ENCODE measurements at regions not wholly inside any gene's neighbourhood (a gene's known extent, or its start where the extent isn't known, plus 50 kb on each side); places are given as distances from the start of the nearest gene placed in this dataset.

GRCh38 chr11:95487938-95488337 is 256.9 kb upstream of the SESN3 start:
- CTCF ChIA-PET, result no interaction called here

GRCh38 chr11:95487391-95487790 is 256.4 kb upstream of the SESN3 start:
- Mint-ChIP-seq H3K27ac (no peak overlapping the region), H3K4me3 (no peak overlapping the region), H3K4me1 (ENCODE audit: low read depth) (no peaks in the 10 kb centered on the region), H3K27me3 (no peaks in the 10 kb centered on the region), H3K36me3 (ENCODE audit: low read depth) (no peaks in the 10 kb centered on the region), H3K9me3 (peaks cover 5% of the 10 kb centered on the region)
- ATAC-seq (ENCODE audit: poor library complexity) (no peak), DNase-seq (no peak)
- intact Hi-C loops (cut with DNase I, micrococcal nuclease), result no loop called here
- Histone ChIP-seq H3K27me3 (ENCODE audit: control insufficient read depth in 1 of 2, insufficient read depth in 2 of 2, low read length in 2 of 2) (no peaks in the 10 kb centered on the region), H3K9me3 (ENCODE audit: control insufficient read depth in 1 of 2, insufficient read depth in 1 of 2, low read length in 2 of 2) (peaks cover 0 to 3% of the 10 kb centered on the region in 2 experiments), H3K4me1 (ENCODE audit: insufficient read depth, low read length) (no peaks in the 10 kb centered on the region), H3K27ac (ENCODE audit: low read depth in 1 of 2, low read length in 2 of 2) (no peak overlapping the region), H3K36me3 (ENCODE audit: insufficient read depth, low read length) (no peaks in the 10 kb centered on the region), H3K4me3 (ENCODE audit: low read length) (no peak overlapping the region)
- POLR2A ChIA-PET, result no interaction called here
- no peak for TF ChIP-seq CTCF (IDR thresholded peaks at IDR 0.05)
- CTCF ChIA-PET, result no interaction called here

More at GRCh38 chr11:95487938-95488337, 256.9 kb upstream of the SESN3 start:
- POLR2A ChIA-PET, result no interaction called here
- no peaks in the 10 kb centered on the region for H3K36me3 ChIP-seq (ENCODE audit: insufficient read depth, low read length)
- no peak for ATAC-seq (ENCODE audit: poor library complexity)
- no peak overlapping the region for H3K4me3 Mint-ChIP-seq
- DNase-seq, result no peak
- TF ChIP-seq CTCF (IDR thresholded peaks at IDR 0.05), result no peak
- H3K4me3 ChIP-seq (ENCODE audit: low read length), result no peak overlapping the region
- intact Hi-C loops (cut with DNase I, micrococcal nuclease), result no loop called here
- no peaks in the 10 kb centered on the region for H3K36me3 Mint-ChIP-seq (ENCODE audit: low read depth)
- H3K4me1 Mint-ChIP-seq (ENCODE audit: low read depth), result no peaks in the 10 kb centered on the region
- H3K9me3 ChIP-seq (ENCODE audit: control insufficient read depth in 1 of 2, insufficient read depth in 1 of 2, low read length in 2 of 2), result peaks cover 0 to 3% of the 10 kb centered on the region in 2 experiments
- no peaks in the 10 kb centered on the region for H3K4me1 ChIP-seq (ENCODE audit: insufficient read depth, low read length)
- peaks cover 5% of the 10 kb centered on the region for H3K9me3 Mint-ChIP-seq
- H3K27ac ChIP-seq (ENCODE audit: low read depth in 1 of 2, low read length in 2 of 2), result no peak overlapping the region
- H3K27me3 ChIP-seq (ENCODE audit: control insufficient read depth in 1 of 2, insufficient read depth in 2 of 2, low read length in 2 of 2), result no peaks in the 10 kb centered on the region
- H3K27me3 Mint-ChIP-seq, result no peaks in the 10 kb centered on the region
- H3K27ac Mint-ChIP-seq, result no peak overlapping the region

GRCh38 chr11:95486979-95487378 is 256.0 kb upstream of the SESN3 start:
- ChIA-PET POLR2A (no interaction called here), CTCF (no interaction called here)
- Mint-ChIP-seq H3K27ac (no peak overlapping the region), H3K4me3 (no peak overlapping the region), H3K9me3 (peaks cover 5% of the 10 kb centered on the region), H3K27me3 (no peaks in the 10 kb centered on the region), H3K4me1 (ENCODE audit: low read depth) (no peaks in the 10 kb centered on the region), H3K36me3 (ENCODE audit: low read depth) (no peaks in the 10 kb centered on the region)
- no peak for DNase-seq
- H3K36me3 ChIP-seq (ENCODE audit: insufficient read depth, low read length), result no peaks in the 10 kb centered on the region
- intact Hi-C loops (cut with DNase I, micrococcal nuclease), result no loop called here
- H3K27me3 ChIP-seq (ENCODE audit: control insufficient read depth in 1 of 2, insufficient read depth in 2 of 2, low read length in 2 of 2), result no peaks in the 10 kb centered on the region
- no peaks in the 10 kb centered on the region for H3K4me1 ChIP-seq (ENCODE audit: insufficient read depth, low read length)
- ATAC-seq (ENCODE audit: poor library complexity), result no peak
- peaks cover 0 to 6% of the 10 kb centered on the region in 2 experiments for H3K9me3 ChIP-seq (ENCODE audit: control insufficient read depth in 1 of 2, insufficient read depth in 1 of 2, low read length in 2 of 2)
- no peak overlapping the region for H3K4me3 ChIP-seq (ENCODE audit: low read length)
- H3K27ac ChIP-seq (ENCODE audit: low read depth in 1 of 2, low read length in 2 of 2), result no peak overlapping the region
- TF ChIP-seq CTCF (IDR thresholded peaks at IDR 0.05), result no peak
